Forelimb muscle (tissue), 1 donor: ENCODE measurements at regions not wholly inside any gene's neighbourhood (a gene's known extent, or its start where the extent isn't known, plus 50 kb on each side); places are given as distances from the start of the nearest gene placed in this dataset.
"Not testable (repeated sequence)": the region's sequence is repeated elsewhere in the genome, so short reads cannot be mapped to it uniquely, and the experiment has no call there.

ENCODE experiments used
- DNase-seq: peaks from one replicate; pipeline ENCODE4 v3.0.0-alpha.2; 2013; ENCODE audit warnings: low read depth

- no peak for DNase-seq
Measured at GRCh38 chr20:12577213-12577612, 431.6 kb upstream of the SPTLC3 start.

- DNase-seq: peak; percentile 28
Measured at GRCh38 chr20:12581644-12582289, 427.0 kb upstream of the SPTLC3 start.

GRCh38 chr20:12582710-12583109 lies 426.1 kb upstream of the SPTLC3 start:
- DNase-seq: not testable (repeated sequence)

- DNase-seq: no peak
Measured at GRCh38 chr20:12591949-12592470, 416.8 kb upstream of the SPTLC3 start.

GRCh38 chr20:12592756-12593155 lies 416.0 kb upstream of the SPTLC3 start:
- no peak for DNase-seq

GRCh38 chr20:12593342-12593873 lies 415.4 kb upstream of the SPTLC3 start:
- no peak for DNase-seq

- no peak for DNase-seq
Measured at GRCh38 chr20:12594410-12595088, 414.2 kb upstream of the SPTLC3 start.

- no peak for DNase-seq
Measured at GRCh38 chr20:12595841-12596240, 412.9 kb upstream of the SPTLC3 start.

GRCh38 chr20:12596863-12597262 lies 411.9 kb upstream of the SPTLC3 start:
- DNase-seq: no peak

- no peak for DNase-seq
Measured at GRCh38 chr20:12597551-12597950, 411.2 kb upstream of the SPTLC3 start.

- no peak for DNase-seq
Measured at GRCh38 chr20:12598894-12599293, 409.9 kb upstream of the SPTLC3 start.

- no peak for DNase-seq
Measured at GRCh38 chr20:12599494-12599893, 409.3 kb upstream of the SPTLC3 start.

GRCh38 chr20:12605751-12606150 lies 403.0 kb upstream of the SPTLC3 start:
- no peak for DNase-seq

GRCh38 chr20:12610871-12611270 lies 397.9 kb upstream of the SPTLC3 start:
- no peak for DNase-seq

GRCh38 chr20:12614764-12615163 lies 394.0 kb upstream of the SPTLC3 start:
- DNase-seq: no peak

- DNase-seq: no peak
Measured at GRCh38 chr20:12617076-12617475, 391.7 kb upstream of the SPTLC3 start.

GRCh38 chr20:12623870-12624269 lies 384.9 kb upstream of the SPTLC3 start:
- DNase-seq: no peak

- no peak for DNase-seq
Measured at GRCh38 chr20:12627485-12627884, 381.3 kb upstream of the SPTLC3 start.

- DNase-seq: no peak
Measured at GRCh38 chr20:12638633-12639312, 370.0 kb upstream of the SPTLC3 start.

- no peak for DNase-seq
Measured at GRCh38 chr20:12640251-12640650, 368.5 kb upstream of the SPTLC3 start.

- DNase-seq: no peak
Measured at GRCh38 chr20:12641619-12642018, 367.2 kb upstream of the SPTLC3 start.

- DNase-seq: no peak
Measured at GRCh38 chr20:12644461-12644860, 364.3 kb upstream of the SPTLC3 start.

GRCh38 chr20:12649234-12649633 lies 359.5 kb upstream of the SPTLC3 start:
- no peak for DNase-seq
